SK-N-MC (cell line): ENCODE measurements at regions not wholly inside any gene's neighbourhood (a gene's known extent, or its start where the extent isn't known, plus 50 kb on each side); places are given as distances from the start of the nearest gene placed in this dataset.
"Not testable (repeated sequence)": the region's sequence is repeated elsewhere in the genome, so short reads cannot be mapped to it uniquely, and the experiment has no call there.

ENCODE experiments used
- DNase-seq: peaks from one replicate; pipeline ENCODE4 v3.0.0-alpha.2; 2011; ENCODE audit warnings: low read depth, low spot score
- H3K27ac ChIP-seq: fragments of 200-600 bp; sonication (generic); 2 replicates; pipeline ENCODE4 v1.5.1; 2016; ENCODE audit warnings: mixed run types
- H3K36me3 ChIP-seq: fragments of 200-600 bp; sonication (generic); 2 replicates; pipeline ENCODE4 v1.6.1; 2017; ENCODE audit warnings: antibody characterized with exemption, low read length, mixed read lengths; ENCODE audit not compliant: insufficient read depth
- H3K4me3 ChIP-seq: fragments of 200-600 bp; sonication (generic); 2 replicates; pipeline ENCODE4 v1.5.1; 2016
- H3K9ac ChIP-seq: fragments of 200-600 bp; sonication (generic); 2 replicates; pipeline ENCODE4 v1.8.0; 2017; ENCODE audit warnings: mixed run types, mixed read lengths; ENCODE audit not compliant: insufficient read length
- H3K9me3 ChIP-seq: fragments of 200-600 bp; sonication (generic); 2 replicates; pipeline ENCODE4 v1.6.1; 2017; ENCODE audit warnings: low read depth, mild to moderate bottlenecking, antibody characterized with exemption, low read length, moderate library complexity, mixed read lengths
- EZH2 ChIP-seq: fragments of 200-600 bp; sonication (generic); IDR thresholded peaks from one replicate; pipeline ENCODE4 v1.6.1; 2017; ENCODE audit warnings: antibody characterized with exemption
- FOXP2 ChIP-seq: optimal IDR thresholded peaks from 2 replicates; pipeline ENCODE3; 2011; ENCODE audit warnings: mild to moderate bottlenecking, moderate library complexity; ENCODE audit not compliant: insufficient read depth; ENCODE audit errors: extremely low read length, control extremely low read depth
- POLR2AphosphoS5 ChIP-seq: IDR thresholded peaks from 2 replicates; pipeline ENCODE4 v1.6.1; 2012; ENCODE audit warnings: mild to moderate bottlenecking, low read depth, low read length, borderline replicate concordance

- Histone ChIP-seq H3K9me3 (no peaks in the 10 kb centered on the region), H3K9ac (no peak overlapping the region), H3K36me3 (no peaks in the 10 kb centered on the region), H3K4me3 (no peak overlapping the region), H3K27ac (no peak overlapping the region)
- DNase-seq, result no peak
- no peak for TF ChIP-seq POLR2AphosphoS5
- no peak for TF ChIP-seq FOXP2
- no peak for TF ChIP-seq EZH2
Observed at GRCh38 chr2:104952976-104953375, 84.9 kb upstream of the MRPS9 start.

GRCh38 chr2:104965900-104966299, 72.0 kb upstream of the MRPS9 start:
- Histone ChIP-seq H3K4me3 (no peak overlapping the region), H3K9ac (no peak overlapping the region), H3K27ac (no peak overlapping the region), H3K36me3 (no peaks in the 10 kb centered on the region), H3K9me3 (no peaks in the 10 kb centered on the region)
- no peak for DNase-seq
- TF ChIP-seq FOXP2 (no peak), POLR2AphosphoS5 (no peak), EZH2 (no peak)

- Histone ChIP-seq H3K9ac (no peak overlapping the region), H3K4me3 (no peak overlapping the region), H3K36me3 (no peaks in the 10 kb centered on the region), H3K27ac (no peak overlapping the region), H3K9me3 (no peaks in the 10 kb centered on the region)
- DNase-seq, result no peak
- TF ChIP-seq EZH2, result no peak
- TF ChIP-seq POLR2AphosphoS5, result no peak
- no peak for TF ChIP-seq FOXP2
Observed at GRCh38 chr2:104969564-104969963, 68.3 kb upstream of the MRPS9 start.

GRCh38 chr2:104975371-104975770, 62.5 kb upstream of the MRPS9 start:
- no peaks in the 10 kb centered on the region for H3K9me3 ChIP-seq
- no peaks in the 10 kb centered on the region for H3K36me3 ChIP-seq
- H3K4me3 ChIP-seq, result no peak overlapping the region
- no peak for DNase-seq
- no peak overlapping the region for H3K9ac ChIP-seq
- no peak for TF ChIP-seq POLR2AphosphoS5
- no peak for TF ChIP-seq FOXP2
- no peak for TF ChIP-seq EZH2
- no peak overlapping the region for H3K27ac ChIP-seq

- no peak for TF ChIP-seq POLR2AphosphoS5
- TF ChIP-seq FOXP2, result no peak
- TF ChIP-seq EZH2, result no peak
- H3K27ac ChIP-seq, result no peak overlapping the region
- H3K36me3 ChIP-seq, result no peaks in the 10 kb centered on the region
- no peak overlapping the region for H3K4me3 ChIP-seq
- H3K9me3 ChIP-seq, result no peaks in the 10 kb centered on the region
- no peak for DNase-seq
- H3K9ac ChIP-seq, result no peak overlapping the region
Observed at GRCh38 chr2:104975851-104976250, 62.0 kb upstream of the MRPS9 start.

GRCh38 chr2:104976603-104977120, 61.2 kb upstream of the MRPS9 start:
- H3K36me3 ChIP-seq, result no peaks in the 10 kb centered on the region
- no peak for DNase-seq
- no peak overlapping the region for H3K27ac ChIP-seq
- TF ChIP-seq POLR2AphosphoS5 (no peak), EZH2 (no peak), FOXP2 (no peak)
- H3K4me3 ChIP-seq, result peak overlapping the region; percentile 25; the same call in 1 of the 2 replicates
- no peak overlapping the region for H3K9ac ChIP-seq
- H3K9me3 ChIP-seq, result no peaks in the 10 kb centered on the region

GRCh38 chr2:104977958-104978357, 59.9 kb upstream of the MRPS9 start:
- H3K4me3 ChIP-seq, result no peak overlapping the region
- H3K36me3 ChIP-seq, result no peaks in the 10 kb centered on the region
- H3K27ac ChIP-seq, result no peak overlapping the region
- H3K9me3 ChIP-seq, result no peaks in the 10 kb centered on the region
- TF ChIP-seq EZH2, result no peak
- no peak for TF ChIP-seq POLR2AphosphoS5
- TF ChIP-seq FOXP2, result no peak
- DNase-seq, result no peak
- H3K9ac ChIP-seq, result no peak overlapping the region

GRCh38 chr2:104979786-104980185, 58.1 kb upstream of the MRPS9 start:
- H3K9me3 ChIP-seq, H3K4me3 ChIP-seq, DNase-seq, H3K9ac ChIP-seq, H3K36me3 ChIP-seq, H3K27ac ChIP-seq: not testable (repeated sequence)

GRCh38 chr2:104982111-104982510, 55.8 kb upstream of the MRPS9 start:
- Histone ChIP-seq H3K9me3 (no peaks in the 10 kb centered on the region), H3K27ac (no peak overlapping the region), H3K9ac (no peak overlapping the region), H3K36me3 (no peaks in the 10 kb centered on the region), H3K4me3 (no peak overlapping the region)
- no peak for TF ChIP-seq EZH2
- no peak for TF ChIP-seq FOXP2
- TF ChIP-seq POLR2AphosphoS5, result no peak
- DNase-seq, result no peak
